Activated T-helper 17 cell treated with anti-CD3 and anti-CD28 coated beads, Interleukin-2, amount 50 U/mL, for 72 hours (primary cell): ENCODE measurements at regions not wholly inside any gene's neighbourhood (a gene's known extent, or its start where the extent isn't known, plus 50 kb on each side); places are given as distances from the start of the nearest gene placed in this dataset.
A peak's percentile ranks its signal among the peaks of the same experiment; 100 is the strongest.
"Not testable (repeated sequence)": the region's sequence is repeated elsewhere in the genome, so short reads cannot be mapped to it uniquely, and the experiment has no call there.

Experiments
- ATAC-seq: fragments of 150-1000 bp; cut with Tn5 transposase; replicated peaks from 2 replicates; pipeline ENCODE4 v1.10.0; 2021; ENCODE audit warnings: mild to moderate bottlenecking, moderate library complexity
- H3K27ac Mint-ChIP-seq: one replicate; pipeline ENCODE4 v1.8.0; 2022; ENCODE audit warnings: mixed read lengths
- H3K27me3 Mint-ChIP-seq: one replicate; pipeline ENCODE4 v1.8.0; 2022; ENCODE audit warnings: mixed read lengths
- H3K36me3 Mint-ChIP-seq: one replicate; pipeline ENCODE4 v1.8.0; 2022; ENCODE audit warnings: low read depth, mild to moderate bottlenecking, mixed read lengths
- H3K4me1 Mint-ChIP-seq: one replicate; pipeline ENCODE4 v1.8.0; 2022; ENCODE audit warnings: mixed read lengths
- H3K4me3 Mint-ChIP-seq: one replicate; pipeline ENCODE4 v1.8.0; 2022; ENCODE audit warnings: mild to moderate bottlenecking, mixed read lengths
- H3K9me3 Mint-ChIP-seq: one replicate; pipeline ENCODE4 v1.8.0; 2022; ENCODE audit warnings: mixed read lengths

GRCh38 chr6:37766717-37767116 lies 52.8 kb upstream of the ZFAND3 start:
- H3K4me3 Mint-ChIP-seq = no peak overlapping the region
- H3K27ac Mint-ChIP-seq = no peak overlapping the region
- H3K9me3 Mint-ChIP-seq = no peaks in the 10 kb centered on the region
- peaks cover 17% of the 10 kb centered on the region for H3K27me3 Mint-ChIP-seq
- no peaks in the 10 kb centered on the region for H3K4me1 Mint-ChIP-seq
- ATAC-seq = no peak
- H3K36me3 Mint-ChIP-seq = no peaks in the 10 kb centered on the region

GRCh38 chr6:37765182-37765775 lies 54.2 kb upstream of the ZFAND3 start:
- no peaks in the 10 kb centered on the region for H3K4me1 Mint-ChIP-seq
- no peaks in the 10 kb centered on the region for H3K9me3 Mint-ChIP-seq
- no peaks in the 10 kb centered on the region for H3K36me3 Mint-ChIP-seq
- H3K27me3 Mint-ChIP-seq = peaks cover 13% of the 10 kb centered on the region
- no peak overlapping the region for H3K4me3 Mint-ChIP-seq
- ATAC-seq = no peak
- H3K27ac Mint-ChIP-seq = no peak overlapping the region

GRCh38 chr6:37763413-37763812 lies 56.1 kb upstream of the ZFAND3 start:
- no peaks in the 10 kb centered on the region for H3K4me1 Mint-ChIP-seq
- H3K36me3 Mint-ChIP-seq = no peaks in the 10 kb centered on the region
- H3K4me3 Mint-ChIP-seq = no peak overlapping the region
- no peaks in the 10 kb centered on the region for H3K9me3 Mint-ChIP-seq
- no peak overlapping the region for H3K27ac Mint-ChIP-seq
- peaks cover 8% of the 10 kb centered on the region for H3K27me3 Mint-ChIP-seq
- no peak for ATAC-seq

- no peak for ATAC-seq
- Mint-ChIP-seq H3K36me3 (no peaks in the 10 kb centered on the region), H3K4me1 (no peaks in the 10 kb centered on the region), H3K9me3 (no peaks in the 10 kb centered on the region), H3K27ac (no peak overlapping the region), H3K27me3 (peaks cover 8% of the 10 kb centered on the region), H3K4me3 (no peak overlapping the region)
Measured at GRCh38 chr6:37762806-37763205, 56.7 kb upstream of the ZFAND3 start.

GRCh38 chr6:37761554-37762271 lies 57.8 kb upstream of the ZFAND3 start:
- no peaks in the 10 kb centered on the region for H3K9me3 Mint-ChIP-seq
- H3K27me3 Mint-ChIP-seq = peaks cover 5% of the 10 kb centered on the region
- no peak overlapping the region for H3K4me3 Mint-ChIP-seq
- no peaks in the 10 kb centered on the region for H3K36me3 Mint-ChIP-seq
- H3K27ac Mint-ChIP-seq = no peak overlapping the region
- no peak for ATAC-seq
- no peaks in the 10 kb centered on the region for H3K4me1 Mint-ChIP-seq

GRCh38 chr6:37759221-37760144 lies 60.0 kb upstream of the ZFAND3 start:
- no peak for ATAC-seq
- H3K27ac Mint-ChIP-seq = no peak overlapping the region
- H3K4me3 Mint-ChIP-seq = no peak overlapping the region
- no peaks in the 10 kb centered on the region for H3K4me1 Mint-ChIP-seq
- no peaks in the 10 kb centered on the region for H3K9me3 Mint-ChIP-seq
- no peaks in the 10 kb centered on the region for H3K36me3 Mint-ChIP-seq
- H3K27me3 Mint-ChIP-seq = no peaks in the 10 kb centered on the region

- H3K36me3 Mint-ChIP-seq = no peaks in the 10 kb centered on the region
- no peak for ATAC-seq
- no peaks in the 10 kb centered on the region for H3K4me1 Mint-ChIP-seq
- H3K4me3 Mint-ChIP-seq = no peak overlapping the region
- no peaks in the 10 kb centered on the region for H3K27me3 Mint-ChIP-seq
- H3K27ac Mint-ChIP-seq = no peak overlapping the region
- no peaks in the 10 kb centered on the region for H3K9me3 Mint-ChIP-seq
Measured at GRCh38 chr6:37758647-37759046, 60.9 kb upstream of the ZFAND3 start.

GRCh38 chr6:37758234-37758633 lies 60.6 kb upstream of the MDGA1 start:
- Mint-ChIP-seq H3K4me1 (no peaks in the 10 kb centered on the region), H3K27me3 (peaks cover 2% of the 10 kb centered on the region), H3K9me3 (no peaks in the 10 kb centered on the region), H3K4me3 (no peak overlapping the region), H3K27ac (no peak overlapping the region), H3K36me3 (no peaks in the 10 kb centered on the region)
- ATAC-seq = peak; percentile 63

GRCh38 chr6:37757381-37757780 lies 59.7 kb upstream of the MDGA1 start:
- Mint-ChIP-seq H3K27ac (no peak overlapping the region), H3K9me3 (no peaks in the 10 kb centered on the region), H3K4me1 (no peaks in the 10 kb centered on the region), H3K4me3 (no peak overlapping the region), H3K36me3 (no peaks in the 10 kb centered on the region), H3K27me3 (peaks cover 4% of the 10 kb centered on the region)
- no peak for ATAC-seq

GRCh38 chr6:37756135-37756534 lies 58.5 kb upstream of the MDGA1 start:
- Mint-ChIP-seq H3K9me3 (no peaks in the 10 kb centered on the region), H3K4me3 (no peak overlapping the region), H3K27ac (no peak overlapping the region), H3K27me3 (peaks cover 4% of the 10 kb centered on the region), H3K36me3 (no peaks in the 10 kb centered on the region), H3K4me1 (no peaks in the 10 kb centered on the region)
- ATAC-seq = no peak

- H3K27ac Mint-ChIP-seq = no peak overlapping the region
- no peak overlapping the region for H3K4me3 Mint-ChIP-seq
- H3K4me1 Mint-ChIP-seq = no peaks in the 10 kb centered on the region
- no peaks in the 10 kb centered on the region for H3K36me3 Mint-ChIP-seq
- no peaks in the 10 kb centered on the region for H3K9me3 Mint-ChIP-seq
- no peak for ATAC-seq
- H3K27me3 Mint-ChIP-seq = peaks cover 9% of the 10 kb centered on the region
Measured at GRCh38 chr6:37752718-37753117, 55.0 kb upstream of the MDGA1 start.

- not testable (repeated sequence) for H3K4me1 Mint-ChIP-seq, H3K36me3 Mint-ChIP-seq, ATAC-seq, H3K27ac Mint-ChIP-seq, H3K4me3 Mint-ChIP-seq, H3K9me3 Mint-ChIP-seq
- H3K27me3 Mint-ChIP-seq = peaks cover 13% of the 10 kb centered on the region
Measured at GRCh38 chr6:37749367-37749766, 51.7 kb upstream of the MDGA1 start.

- Mint-ChIP-seq H3K4me1 (no peaks in the 10 kb centered on the region), H3K27me3 (peaks cover 9% of the 10 kb centered on the region), H3K9me3 (no peaks in the 10 kb centered on the region), H3K4me3 (no peak overlapping the region), H3K36me3 (no peaks in the 10 kb centered on the region), H3K27ac (no peak overlapping the region)
- ATAC-seq = no peak
Measured at GRCh38 chr6:37748118-37748517, 50.4 kb upstream of the MDGA1 start.
